ENCODE measurements at regions not wholly inside any gene's neighbourhood (a gene's known extent, or its start where the extent isn't known, plus 50 kb on each side); places are given as distances from the start of the nearest gene placed in this dataset.

DNA sequence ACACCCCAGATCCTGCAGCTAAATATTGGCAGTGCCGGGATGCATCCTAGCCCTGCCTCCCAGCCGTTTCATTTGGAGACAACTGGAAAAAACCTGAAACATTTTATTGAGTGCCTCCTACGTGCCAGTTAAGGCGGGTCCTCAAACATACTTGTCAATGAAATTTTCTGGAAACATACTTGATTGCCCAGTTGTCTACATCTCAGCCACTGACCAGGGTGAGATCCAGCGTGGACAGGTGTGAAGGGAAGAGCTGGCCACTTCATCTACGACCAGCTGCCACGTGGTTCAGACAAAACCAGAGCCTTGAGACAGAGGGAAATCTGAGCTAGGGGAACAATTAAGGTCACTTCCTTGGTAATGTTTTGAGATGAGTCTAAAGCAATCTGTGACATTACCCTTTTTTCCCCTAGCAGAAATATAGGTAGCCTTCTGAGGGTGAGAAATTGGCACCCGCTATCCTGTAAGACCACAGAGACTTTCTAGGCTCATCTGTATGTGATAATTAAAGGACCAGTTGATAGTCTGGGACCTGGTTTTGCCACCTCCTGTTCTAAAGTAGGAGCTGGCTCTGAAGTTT, 116.3 kb upstream of the MTHFD1L start:
- Histone ChIP-seq H3K27ac (ENCODE audit: low read depth, low read length) (no peak overlapping the region), H4K20me1 (ENCODE audit: insufficient read depth, low read length) (no peaks in the 10 kb centered on the region), H3K4me1 (ENCODE audit: insufficient read depth, low read length) (peaks cover 18% of the 10 kb centered on the region), H3K9me3 (ENCODE audit: insufficient read depth, low read depth, low read length) (no peaks in the 10 kb centered on the region), H2AFZ (ENCODE audit: low read depth, low read length) (no peak overlapping the region), H3K4me3 (ENCODE audit: insufficient read depth, low read depth, low read length) (no peak overlapping the region), H3K4me2 (ENCODE audit: low read length) (no peak overlapping the region), H3K36me3 (ENCODE audit: insufficient read depth, low read length) (no peaks in the 10 kb centered on the region), H3K79me2 (ENCODE audit: insufficient read depth, low read length) (peaks cover 16% of the 10 kb centered on the region), H3K9ac (ENCODE audit: low read length) (no peak overlapping the region), H3K27me3 (ENCODE audit: insufficient read depth, low read length) (no peaks in the 10 kb centered on the region)
- Mint-ChIP-seq H3K36me3 (ENCODE audit: low read depth, unreplicated experiment) (no peaks in the 10 kb centered on the region), H3K9me3 (ENCODE audit: unreplicated experiment) (no peaks in the 10 kb centered on the region), H3K27ac (ENCODE audit: unreplicated experiment) (no peak overlapping the region), H3K4me3 (ENCODE audit: unreplicated experiment) (no peak overlapping the region), H3K27me3 (ENCODE audit: low read depth, unreplicated experiment) (peaks cover 2% of the 10 kb centered on the region), H3K4me1 (ENCODE audit: low read depth, unreplicated experiment) (peaks cover 19% of the 10 kb centered on the region)
- FAIRE-seq (no peak), DNase-seq (ENCODE audit: low read depth) (no peak)
- TF ChIP-seq EZH2 (IDR thresholded peaks at IDR 0.05; ENCODE audit: insufficient read depth, low read length), result no peak
- TF ChIP-seq, protein P1, sequence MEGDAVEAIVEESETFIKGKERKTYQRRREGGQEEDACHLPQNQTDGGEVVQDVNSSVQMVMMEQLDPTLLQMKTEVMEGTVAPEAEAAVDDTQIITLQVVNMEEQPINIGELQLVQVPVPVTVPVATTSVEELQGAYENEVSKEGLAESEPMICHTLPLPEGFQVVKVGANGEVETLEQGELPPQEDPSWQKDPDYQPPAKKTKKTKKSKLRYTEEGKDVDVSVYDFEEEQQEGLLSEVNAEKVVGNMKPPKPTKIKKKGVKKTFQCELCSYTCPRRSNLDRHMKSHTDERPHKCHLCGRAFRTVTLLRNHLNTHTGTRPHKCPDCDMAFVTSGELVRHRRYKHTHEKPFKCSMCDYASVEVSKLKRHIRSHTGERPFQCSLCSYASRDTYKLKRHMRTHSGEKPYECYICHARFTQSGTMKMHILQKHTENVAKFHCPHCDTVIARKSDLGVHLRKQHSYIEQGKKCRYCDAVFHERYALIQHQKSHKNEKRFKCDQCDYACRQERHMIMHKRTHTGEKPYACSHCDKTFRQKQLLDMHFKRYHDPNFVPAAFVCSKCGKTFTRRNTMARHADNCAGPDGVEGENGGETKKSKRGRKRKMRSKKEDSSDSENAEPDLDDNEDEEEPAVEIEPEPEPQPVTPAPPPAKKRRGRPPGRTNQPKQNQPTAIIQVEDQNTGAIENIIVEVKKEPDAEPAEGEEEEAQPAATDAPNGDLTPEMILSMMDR (IDR thresholded peaks at IDR 0.05; ENCODE audit: insufficient read depth, low read depth, low read length), result no peak

DNA sequence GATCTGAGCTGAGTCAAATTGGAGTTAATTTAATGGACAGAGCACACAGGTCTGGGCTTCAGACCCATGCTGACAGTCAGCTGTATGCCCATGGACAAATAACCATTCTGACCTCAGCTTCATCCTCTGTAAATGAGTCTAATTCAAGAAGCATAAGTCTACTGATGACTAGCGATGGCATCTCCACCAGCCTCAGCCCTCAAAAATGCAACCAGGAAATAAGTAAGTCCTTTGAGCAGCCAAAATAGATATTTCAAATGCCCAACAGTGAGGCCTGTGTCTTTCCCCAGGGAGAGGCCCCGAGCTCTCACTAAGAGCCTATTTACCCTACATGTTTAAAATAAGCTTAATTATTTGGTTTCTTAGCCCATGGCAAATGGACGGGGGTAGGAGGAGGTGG, 114.2 kb upstream of the MTHFD1L start:
- TF ChIP-seq, protein P1 (IDR thresholded peaks at IDR 0.05; ENCODE audit: insufficient read depth, low read depth, low read length), result no peak
- TF ChIP-seq EZH2 (IDR thresholded peaks at IDR 0.05; ENCODE audit: insufficient read depth, low read length), result no peak
- no peaks in the 10 kb centered on the region for H3K36me3 ChIP-seq (ENCODE audit: insufficient read depth, low read length)
- Mint-ChIP-seq H3K36me3 (ENCODE audit: low read depth, unreplicated experiment) (no peaks in the 10 kb centered on the region), H3K27ac (ENCODE audit: unreplicated experiment) (peak overlapping the region; percentile 89), H3K4me3 (ENCODE audit: unreplicated experiment) (no peak overlapping the region), H3K27me3 (ENCODE audit: low read depth, unreplicated experiment) (peaks cover 2% of the 10 kb centered on the region), H3K9me3 (ENCODE audit: unreplicated experiment) (no peaks in the 10 kb centered on the region), H3K4me1 (ENCODE audit: low read depth, unreplicated experiment) (peaks cover 25% of the 10 kb centered on the region)
- H2AFZ ChIP-seq (ENCODE audit: low read depth, low read length), result no peak overlapping the region
- H3K9ac ChIP-seq (ENCODE audit: low read length), result no peak overlapping the region
- FAIRE-seq (peak; percentile 64), DNase-seq (ENCODE audit: low read depth) (peak; percentile 77)
- no peaks in the 10 kb centered on the region for H4K20me1 ChIP-seq (ENCODE audit: insufficient read depth, low read length)
- H3K27ac ChIP-seq (ENCODE audit: low read depth, low read length), result peak overlapping the region; percentile 20
- H3K4me2 ChIP-seq (ENCODE audit: low read length), result peak overlapping the region; percentile 4
- no peak overlapping the region for H3K4me3 ChIP-seq (ENCODE audit: insufficient read depth, low read depth, low read length)
- peaks cover 16% of the 10 kb centered on the region for H3K79me2 ChIP-seq (ENCODE audit: insufficient read depth, low read length)
- no peaks in the 10 kb centered on the region for H3K9me3 ChIP-seq (ENCODE audit: insufficient read depth, low read depth, low read length)
- no peaks in the 10 kb centered on the region for H3K27me3 ChIP-seq (ENCODE audit: insufficient read depth, low read length)
- H3K4me1 ChIP-seq (ENCODE audit: insufficient read depth, low read length), result peaks cover 23% of the 10 kb centered on the region

DNA sequence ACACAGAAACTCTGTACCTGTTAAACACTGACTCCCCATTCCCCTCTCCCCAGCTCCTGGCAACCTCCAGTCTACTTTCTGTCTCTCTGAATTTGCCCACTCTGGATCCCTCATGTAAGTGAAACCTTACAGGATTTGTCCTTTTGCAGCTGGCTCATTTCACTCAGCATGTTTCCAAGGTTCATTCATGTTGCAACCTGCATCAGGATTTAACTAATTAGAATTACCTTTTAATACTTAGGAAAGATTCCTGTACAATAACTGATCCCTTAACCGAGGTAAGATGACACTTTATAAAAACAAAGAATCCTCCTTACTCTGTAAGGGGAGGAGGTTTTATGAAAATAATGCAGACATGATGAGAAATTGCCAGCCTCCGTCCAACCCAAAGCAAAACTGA, 113.1 kb upstream of the MTHFD1L start:
- H3K27ac Mint-ChIP-seq (ENCODE audit: unreplicated experiment), result peak overlapping the region; percentile 16
- Histone ChIP-seq H4K20me1 (ENCODE audit: insufficient read depth, low read length) (no peaks in the 10 kb centered on the region), H3K4me1 (ENCODE audit: insufficient read depth, low read length) (peaks cover 27% of the 10 kb centered on the region), H3K9me3 (ENCODE audit: insufficient read depth, low read depth, low read length) (no peaks in the 10 kb centered on the region), H3K27ac (ENCODE audit: low read depth, low read length) (no peak overlapping the region), H3K9ac (ENCODE audit: low read length) (no peak overlapping the region), H3K36me3 (ENCODE audit: insufficient read depth, low read length) (no peaks in the 10 kb centered on the region), H3K4me3 (ENCODE audit: insufficient read depth, low read depth, low read length) (no peak overlapping the region), H3K4me2 (ENCODE audit: low read length) (no peak overlapping the region), H2AFZ (ENCODE audit: low read depth, low read length) (no peak overlapping the region), H3K79me2 (ENCODE audit: insufficient read depth, low read length) (peaks cover 8% of the 10 kb centered on the region), H3K27me3 (ENCODE audit: insufficient read depth, low read length) (no peaks in the 10 kb centered on the region)
- FAIRE-seq, result no peak
- no peak overlapping the region for H3K4me3 Mint-ChIP-seq (ENCODE audit: unreplicated experiment)
- H3K4me1 Mint-ChIP-seq (ENCODE audit: low read depth, unreplicated experiment), result peaks cover 28% of the 10 kb centered on the region
- H3K36me3 Mint-ChIP-seq (ENCODE audit: low read depth, unreplicated experiment), result no peaks in the 10 kb centered on the region
- peaks cover 2% of the 10 kb centered on the region for H3K27me3 Mint-ChIP-seq (ENCODE audit: low read depth, unreplicated experiment)
- DNase-seq (ENCODE audit: low read depth), result no peak
- TF ChIP-seq, protein P1 (IDR thresholded peaks at IDR 0.05; ENCODE audit: insufficient read depth, low read depth, low read length), result no peak
- no peak for TF ChIP-seq EZH2 (IDR thresholded peaks at IDR 0.05; ENCODE audit: insufficient read depth, low read length)
- H3K9me3 Mint-ChIP-seq (ENCODE audit: unreplicated experiment), result no peaks in the 10 kb centered on the region
